ENCODE measurements at regions not wholly inside any gene's neighbourhood (a gene's known extent, or its start where the extent isn't known, plus 50 kb on each side); places are given as distances from the start of the nearest gene placed in this dataset.

GRCh38 chr2:39516347-39517101 lies 79.4 kb upstream of the MAP4K3 start:
- DNase-seq = no peak
- H3K27me3 Mint-ChIP-seq = no peaks in the 10 kb centered on the region
- peaks cover 0 to 17% (median 7%) of the 10 kb centered on the region in 3 donors for H3K36me3 Mint-ChIP-seq
- no peak overlapping the region for H3K4me3 Mint-ChIP-seq
- POLR2A ChIA-PET = no interaction called here
- no peak overlapping the region for H3K27ac Mint-ChIP-seq
- ATAC-seq = no peak
- H3K4me1 Mint-ChIP-seq = peaks cover 2 to 13% (median 8%) of the 10 kb centered on the region in 4 donors
- H3K9me3 Mint-ChIP-seq = peaks cover 0 to 9% (median 0%) of the 10 kb centered on the region in 9 donors

- Mint-ChIP-seq H3K36me3 (peaks cover under 1 to 20% (median 7%) of the 10 kb centered on the region in 3 donors), H3K27me3 (no peaks in the 10 kb centered on the region), H3K27ac (no peak overlapping the region), H3K4me3 (no peak overlapping the region), H3K9me3 (peaks cover 0 to 10% (median under 1%) of the 10 kb centered on the region in 9 donors), H3K4me1 (peaks cover 2 to 13% (median 8%) of the 10 kb centered on the region in 4 donors)
- ATAC-seq (no peak), DNase-seq (no peak)
- POLR2A ChIA-PET = no interaction called here
Measured at GRCh38 chr2:39517102-39517436, 80.0 kb upstream of the MAP4K3 start.

GRCh38 chr2:39517622-39518021 lies 80.5 kb upstream of the MAP4K3 start:
- ATAC-seq (no peak), DNase-seq (no peak)
- Mint-ChIP-seq H3K36me3 (peaks cover 6 to 23% (median 7%) of the 10 kb centered on the region in 3 donors), H3K27ac (no peak overlapping the region), H3K27me3 (no peaks in the 10 kb centered on the region), H3K4me3 (no peak overlapping the region), H3K4me1 (peaks cover 2 to 13% (median 8%) of the 10 kb centered on the region in 4 donors), H3K9me3 (peaks cover 0 to 16% (median 6%) of the 10 kb centered on the region in 9 donors)
- POLR2A ChIA-PET = no interaction called here

- Mint-ChIP-seq H3K27me3 (no peaks in the 10 kb centered on the region), H3K4me1 (peaks cover 0 to 5% (median 0%) of the 10 kb centered on the region in 4 donors), H3K27ac (no peak overlapping the region), H3K9me3 (peaks cover 0 to 16% (median 6%) of the 10 kb centered on the region in 9 donors), H3K36me3 (peaks cover 6 to 23% (median 7%) of the 10 kb centered on the region in 3 donors), H3K4me3 (no peak overlapping the region)
- POLR2A ChIA-PET = no interaction called here
- DNase-seq = no peak
- no peak for ATAC-seq
Measured at GRCh38 chr2:39519886-39520285, 82.8 kb upstream of the MAP4K3 start.

GRCh38 chr2:39521876-39522517 lies 84.9 kb upstream of the MAP4K3 start:
- Mint-ChIP-seq H3K4me1 (peaks cover 0 to 9% (median under 1%) of the 10 kb centered on the region in 4 donors), H3K36me3 (peaks cover 6 to 23% (median 7%) of the 10 kb centered on the region in 3 donors), H3K27ac (no peak overlapping the region), H3K27me3 (no peaks in the 10 kb centered on the region), H3K9me3 (peaks cover 0 to 16% (median 6%) of the 10 kb centered on the region in 9 donors), H3K4me3 (no peak overlapping the region)
- POLR2A ChIA-PET = no interaction called here
- no peak for DNase-seq
- ATAC-seq = no peak

- DNase-seq (no peak), ATAC-seq (no peak)
- peaks cover 6 to 21% (median 7%) of the 10 kb centered on the region in 3 donors for H3K36me3 Mint-ChIP-seq
- POLR2A ChIA-PET = no interaction called here
- H3K4me3 Mint-ChIP-seq = no peak overlapping the region
- peaks cover 0 to 16% (median 6%) of the 10 kb centered on the region in 9 donors for H3K9me3 Mint-ChIP-seq
- H3K4me1 Mint-ChIP-seq = peaks cover 0 to 12% (median under 1%) of the 10 kb centered on the region in 4 donors
- no peak overlapping the region for H3K27ac Mint-ChIP-seq
- no peaks in the 10 kb centered on the region for H3K27me3 Mint-ChIP-seq
Measured at GRCh38 chr2:39522518-39522877, 85.4 kb upstream of the MAP4K3 start.

- ATAC-seq = no peak
- Mint-ChIP-seq H3K4me3 (no peak overlapping the region), H3K27me3 (no peaks in the 10 kb centered on the region), H3K9me3 (peaks cover 0 to 16% (median 6%) of the 10 kb centered on the region in 9 donors), H3K4me1 (peaks cover 0 to 13% (median under 1%) of the 10 kb centered on the region in 4 donors), H3K27ac (no peak overlapping the region), H3K36me3 (peaks cover 6 to 19% (median 7%) of the 10 kb centered on the region in 3 donors)
- no peak for DNase-seq
- POLR2A ChIA-PET = no interaction called here
Measured at GRCh38 chr2:39523308-39524044, 86.4 kb upstream of the MAP4K3 start.

- Mint-ChIP-seq H3K36me3 (peaks cover 6 to 19% (median 7%) of the 10 kb centered on the region in 3 donors), H3K27me3 (no peaks in the 10 kb centered on the region), H3K9me3 (peaks cover 0 to 16% (median 6%) of the 10 kb centered on the region in 9 donors), H3K27ac (no peak overlapping the region), H3K4me3 (no peak overlapping the region), H3K4me1 (peaks cover 0 to 13% (median under 1%) of the 10 kb centered on the region in 4 donors)
- POLR2A ChIA-PET = no interaction called here
- ATAC-seq (no peak), DNase-seq (no peak)
Measured at GRCh38 chr2:39524061-39524460, 87.0 kb upstream of the MAP4K3 start.

GRCh38 chr2:39524756-39525635 lies 87.9 kb upstream of the MAP4K3 start:
- Mint-ChIP-seq H3K9me3 (peaks cover 0 to 16% (median 6%) of the 10 kb centered on the region in 9 donors), H3K27ac (no peak overlapping the region), H3K4me3 (no peak overlapping the region), H3K4me1 (peaks cover 0 to 13% (median under 1%) of the 10 kb centered on the region in 4 donors), H3K27me3 (no peaks in the 10 kb centered on the region), H3K36me3 (peaks cover 6 to 18% (median 6%) of the 10 kb centered on the region in 3 donors)
- POLR2A ChIA-PET = no interaction called here
- ATAC-seq (no peak), DNase-seq (no peak)

- H3K4me3 Mint-ChIP-seq = no peak overlapping the region
- peaks cover 0 to 14% (median 6%) of the 10 kb centered on the region in 9 donors for H3K9me3 Mint-ChIP-seq
- no peaks in the 10 kb centered on the region for H3K27me3 Mint-ChIP-seq
- POLR2A ChIA-PET = no interaction called here
- no peak overlapping the region for H3K27ac Mint-ChIP-seq
- DNase-seq (no peak), ATAC-seq (no peak)
- H3K36me3 Mint-ChIP-seq = peaks cover 4 to 14% (median 6%) of the 10 kb centered on the region in 3 donors
- H3K4me1 Mint-ChIP-seq = peaks cover 0 to 13% (median under 1%) of the 10 kb centered on the region in 4 donors
Measured at GRCh38 chr2:39525636-39526412, 88.7 kb upstream of the MAP4K3 start.

GRCh38 chr2:39528701-39529100 lies 91.6 kb upstream of the MAP4K3 start:
- no peak for ATAC-seq
- no peak overlapping the region for H3K4me3 Mint-ChIP-seq
- no peak for DNase-seq

More at GRCh38 chr2:39528701-39529100, 91.6 kb upstream of the MAP4K3 start:
- H3K9me3 Mint-ChIP-seq = no peaks in the 10 kb centered on the region
- H3K4me1 Mint-ChIP-seq = peaks cover 0 to 13% (median under 1%) of the 10 kb centered on the region in 4 donors
- peaks cover 0 to 1% (median 0%) of the 10 kb centered on the region in 5 donors for H3K27me3 Mint-ChIP-seq
- POLR2A ChIA-PET = no interaction called here
- H3K27ac Mint-ChIP-seq = no peak overlapping the region
- H3K36me3 Mint-ChIP-seq = peaks cover 0 to 1% (median 0%) of the 10 kb centered on the region in 3 donors
